Daoy (cell line): ENCODE measurements at regions not wholly inside any gene's neighbourhood (a gene's known extent, or its start where the extent isn't known, plus 50 kb on each side); places are given as distances from the start of the nearest gene placed in this dataset.

ENCODE experiments used
- DNase-seq: peaks from one replicate; pipeline ENCODE4 v3.0.0-alpha.2; 2015; ENCODE audit warnings: low read depth

DNA sequence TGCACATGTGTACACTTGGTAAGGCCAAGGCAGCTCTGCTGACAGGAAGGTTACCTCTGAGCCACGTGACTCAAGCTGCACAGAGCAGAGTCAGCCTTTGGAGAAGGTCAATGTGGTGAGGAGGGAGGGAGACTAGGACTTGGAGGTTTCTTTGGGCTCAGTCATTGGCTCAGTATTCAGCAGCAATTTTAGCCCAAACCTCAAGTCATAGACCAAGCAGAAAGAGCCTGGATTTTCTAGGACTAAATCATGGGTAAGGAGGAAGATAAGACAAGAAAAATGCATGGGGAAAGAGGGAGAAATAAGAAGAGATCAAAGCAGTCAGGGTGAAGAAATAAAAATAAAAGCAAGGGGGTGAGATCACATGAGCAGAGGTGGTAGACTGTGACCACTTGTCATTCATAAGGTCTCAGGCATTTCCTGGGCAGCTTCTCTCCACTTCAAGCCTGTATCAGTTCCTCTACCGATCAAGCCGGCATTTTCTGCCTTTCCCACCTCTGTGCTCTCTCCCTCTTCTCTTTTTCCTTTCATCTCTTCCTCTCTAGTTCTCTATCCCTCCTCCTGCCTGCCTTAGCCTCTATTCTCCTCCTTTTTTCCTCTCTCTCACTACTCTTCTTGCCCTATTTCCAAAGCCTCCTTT is 51.7 kb upstream of the DUSP10 start:
- DNase-seq = peak; percentile 41

DNA sequence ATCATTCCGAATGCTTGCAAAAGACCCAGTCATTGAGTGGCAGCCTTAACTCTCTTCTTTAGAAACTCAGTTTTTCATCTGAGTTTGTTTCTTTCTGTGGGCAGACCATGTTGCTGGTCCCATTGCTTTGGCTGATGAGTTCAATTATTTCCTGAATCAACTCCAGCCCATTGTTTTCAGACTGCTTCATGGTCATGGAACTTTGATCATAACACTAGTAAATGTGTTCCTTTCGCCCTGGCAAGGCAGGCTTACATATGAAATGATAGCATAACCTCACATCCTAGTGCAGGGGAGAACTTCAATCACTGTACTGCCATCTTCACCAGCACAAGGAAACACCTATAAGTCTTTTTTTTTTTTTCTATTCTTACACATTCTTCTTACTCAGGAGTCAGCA is 50.0 kb upstream of the DUSP10 start:
- DNase-seq = no peak
